ENCODE measurements at regions not wholly inside any gene's neighbourhood (a gene's known extent, or its start where the extent isn't known, plus 50 kb on each side); places are given as distances from the start of the nearest gene placed in this dataset.

DNA sequence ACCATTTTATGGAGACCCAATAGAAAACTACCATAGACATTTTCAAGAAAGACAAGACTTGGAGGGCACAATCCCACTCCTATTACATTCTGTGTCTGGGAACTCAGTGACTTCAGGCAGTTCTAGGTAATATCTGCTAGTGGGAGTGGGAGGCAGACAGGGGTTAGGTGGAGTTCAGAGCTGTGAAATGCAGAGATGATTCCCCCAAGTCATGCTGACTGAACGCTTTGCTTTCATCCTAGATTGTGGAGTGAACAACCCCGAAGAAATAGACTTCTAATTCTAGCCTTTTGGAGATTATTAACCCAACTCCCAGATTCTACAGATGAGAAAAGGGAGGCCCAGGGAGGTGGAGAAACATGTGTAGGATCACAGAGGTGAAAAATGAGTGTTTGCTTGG lies 437.8 kb upstream of the CADM1 start:
- no peak for DNase-seq

DNA sequence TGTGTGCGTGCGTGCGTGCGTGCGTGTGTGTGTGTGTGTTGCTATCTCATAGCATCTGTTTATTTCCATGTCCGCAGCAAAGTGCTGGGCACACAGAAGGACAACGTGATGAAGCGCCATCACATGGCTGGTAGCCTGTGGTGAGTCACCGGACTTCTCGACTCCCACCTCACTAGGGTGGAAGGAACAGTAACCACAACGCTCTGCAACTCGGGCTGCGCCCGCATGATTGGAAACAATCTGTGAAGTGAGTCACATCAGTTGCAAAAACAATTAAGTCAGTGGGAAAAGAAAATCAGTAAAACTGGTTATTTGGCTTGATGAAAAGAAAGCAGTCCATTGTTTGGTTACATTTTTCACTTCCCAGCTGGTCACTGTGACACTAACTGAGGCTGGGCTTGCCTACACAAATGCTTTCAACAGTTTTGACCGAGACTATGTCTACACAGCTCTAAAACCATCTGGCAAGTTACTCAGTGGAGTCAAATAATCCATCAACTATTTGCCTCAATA lies 437.3 kb upstream of the CADM1 start:
- DNase-seq: peak in 35 of 56 donors; percentile 8 to 76 (median 49)

DNA sequence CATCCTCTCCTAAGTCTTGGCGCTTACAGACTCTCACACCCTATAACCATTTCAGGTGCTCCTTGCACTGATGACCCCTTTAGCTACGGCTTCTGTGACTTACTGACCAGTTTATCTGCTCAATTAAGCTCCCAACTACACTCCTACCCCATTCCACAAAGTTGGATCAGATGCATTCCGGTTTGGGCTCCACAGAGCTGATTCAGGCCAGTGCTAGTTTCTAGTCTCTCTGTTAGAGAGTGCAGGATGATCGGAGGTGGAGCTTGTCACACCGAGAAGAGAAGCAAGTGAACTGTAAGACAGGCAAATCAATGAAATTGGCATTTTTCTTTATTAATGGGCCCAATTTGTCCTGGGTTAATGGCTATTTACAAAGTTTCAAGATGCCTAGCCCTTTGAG lies 436.8 kb upstream of the CADM1 start:
- no peak for DNase-seq

DNA sequence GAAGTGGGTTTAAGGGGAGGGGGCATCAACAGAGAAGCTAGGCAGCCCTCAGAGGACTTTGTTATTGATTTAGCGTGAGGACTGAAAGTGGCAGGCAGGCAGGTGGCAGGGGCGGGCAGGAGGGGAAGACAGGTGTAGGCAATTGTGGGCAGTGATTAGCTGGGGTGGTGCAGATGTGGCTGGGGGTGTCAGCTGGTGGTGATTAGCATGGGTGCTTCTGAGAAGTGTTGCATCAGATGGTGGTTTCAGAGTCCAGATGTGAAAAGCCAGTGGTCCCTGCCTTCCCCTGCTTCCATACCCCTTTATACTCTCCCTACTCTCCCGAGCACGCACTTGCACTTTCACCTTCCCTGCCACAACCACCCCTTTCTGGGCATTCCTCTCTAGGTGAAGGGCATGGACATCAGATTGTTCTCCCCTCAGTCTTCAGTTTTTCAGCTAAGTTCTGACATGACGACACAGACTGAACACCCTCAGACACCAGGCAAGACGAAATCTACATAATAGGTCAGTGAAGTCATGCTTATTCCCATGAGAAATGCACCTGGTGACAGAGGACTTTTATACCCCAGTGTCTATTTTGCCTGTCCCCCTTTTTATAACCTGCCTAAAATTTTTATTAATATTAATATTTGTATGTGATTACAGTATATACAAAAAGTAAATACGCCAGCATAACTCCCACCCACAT lies 435.7 kb upstream of the CADM1 start:
- DNase-seq: no peak

DNA sequence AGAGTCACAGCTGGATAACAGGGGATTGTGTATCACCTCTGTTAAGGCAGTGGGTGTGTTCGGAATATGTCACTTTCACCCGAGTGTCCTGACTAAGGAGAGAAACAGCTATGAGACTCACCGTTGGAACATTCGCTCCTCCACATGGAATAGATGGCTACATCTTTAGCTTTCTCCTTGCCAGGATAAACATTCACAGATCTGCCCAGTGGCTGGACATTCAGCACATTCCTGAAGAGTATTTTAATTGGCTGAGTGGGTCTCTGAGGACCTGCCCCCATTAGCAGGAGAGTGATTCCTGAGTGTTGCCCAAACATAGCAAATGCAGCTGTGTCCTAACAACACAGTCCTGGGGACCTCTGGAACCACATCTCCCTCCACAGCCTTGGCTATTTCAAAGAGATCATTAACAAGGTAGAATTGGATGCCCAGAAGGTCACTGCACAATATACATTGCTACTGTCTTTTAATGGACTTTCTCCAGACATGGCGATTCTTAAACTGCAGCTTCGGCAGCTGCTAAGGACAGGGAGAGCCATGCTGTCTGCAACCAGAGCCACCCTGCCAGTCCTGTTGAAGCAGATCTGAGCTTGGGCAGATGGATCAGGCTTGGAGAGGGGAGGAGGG lies 435.0 kb upstream of the CADM1 start:
- DNase-seq: no peak

DNA sequence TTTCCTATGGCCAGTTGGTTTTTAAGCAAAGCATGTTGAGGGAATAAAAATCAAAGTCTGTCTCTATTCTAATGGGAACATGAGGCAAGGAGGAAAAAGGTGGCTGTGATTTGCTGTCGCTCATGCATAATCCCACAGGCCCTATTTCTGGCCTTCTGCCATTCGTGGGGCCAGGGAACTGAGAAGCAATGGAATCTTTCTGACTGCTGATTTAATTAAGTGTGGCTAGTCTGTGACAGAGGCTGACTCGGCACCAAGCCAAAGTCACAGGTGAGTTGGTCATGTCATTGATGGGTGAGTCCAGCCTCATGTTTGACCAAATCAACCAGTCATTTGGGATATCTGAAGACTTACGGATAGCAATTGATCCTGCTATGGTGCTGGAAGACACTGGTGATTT lies 429.3 kb upstream of the CADM1 start:
- DNase-seq: no peak

DNA sequence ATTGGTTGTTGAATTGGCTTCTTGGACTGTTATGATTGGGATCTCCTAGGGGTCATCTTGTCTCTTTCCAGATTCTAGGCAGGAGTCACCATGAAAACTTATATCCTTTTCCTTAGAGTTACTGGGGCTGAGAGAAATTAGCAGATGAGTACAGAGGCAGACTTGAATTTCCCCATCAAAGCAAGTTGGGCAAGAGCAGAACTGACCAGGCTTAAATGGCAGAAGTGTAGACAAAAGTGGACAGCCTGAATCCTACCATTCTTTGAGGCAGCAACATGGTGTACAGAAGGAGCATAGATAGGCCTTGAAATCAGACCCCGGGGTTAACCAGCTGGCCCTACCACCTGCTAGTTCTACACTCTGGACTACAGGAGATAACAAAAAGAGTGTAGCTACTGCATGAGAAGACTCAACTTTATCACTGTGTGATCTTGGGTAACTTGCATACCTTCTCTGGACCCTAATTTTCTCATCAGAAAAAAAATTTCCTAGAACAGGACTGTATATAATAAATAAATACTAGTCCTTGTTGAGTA lies 427.4 kb upstream of the CADM1 start:
- DNase-seq: no peak

DNA sequence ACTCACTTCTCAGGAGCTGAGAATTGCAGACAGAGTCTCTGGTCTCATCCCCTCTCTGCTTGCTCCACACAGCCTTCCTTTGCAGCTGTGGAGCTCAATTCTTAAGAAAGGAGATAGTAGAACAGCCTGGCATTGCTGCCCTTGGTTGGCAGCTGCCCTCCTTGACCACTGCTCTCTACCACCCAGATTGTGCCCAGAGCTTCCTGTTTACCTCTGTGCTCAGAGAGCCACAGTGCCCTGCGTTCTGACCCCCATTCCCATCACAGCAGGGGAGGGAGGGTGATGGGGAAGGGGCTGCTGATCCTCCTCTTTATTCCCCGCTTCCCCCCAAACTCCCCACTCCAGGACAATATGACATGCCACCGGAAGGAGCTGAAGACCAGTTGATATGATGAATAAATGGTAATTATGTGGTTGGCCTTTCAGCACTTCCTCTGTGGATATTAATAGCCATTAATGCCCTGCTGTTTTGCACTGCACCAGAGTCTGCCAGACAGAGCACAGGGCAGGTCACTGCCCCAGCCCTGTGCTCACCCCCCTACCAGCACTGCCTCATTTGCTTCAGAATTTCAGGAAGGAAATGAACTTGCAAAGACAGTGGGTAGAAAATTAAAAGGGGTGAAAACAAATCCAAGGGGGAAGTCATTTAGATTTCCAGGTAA lies 426.8 kb upstream of the CADM1 start:
- DNase-seq: peak in 1 of 56 donors; percentile 25

DNA sequence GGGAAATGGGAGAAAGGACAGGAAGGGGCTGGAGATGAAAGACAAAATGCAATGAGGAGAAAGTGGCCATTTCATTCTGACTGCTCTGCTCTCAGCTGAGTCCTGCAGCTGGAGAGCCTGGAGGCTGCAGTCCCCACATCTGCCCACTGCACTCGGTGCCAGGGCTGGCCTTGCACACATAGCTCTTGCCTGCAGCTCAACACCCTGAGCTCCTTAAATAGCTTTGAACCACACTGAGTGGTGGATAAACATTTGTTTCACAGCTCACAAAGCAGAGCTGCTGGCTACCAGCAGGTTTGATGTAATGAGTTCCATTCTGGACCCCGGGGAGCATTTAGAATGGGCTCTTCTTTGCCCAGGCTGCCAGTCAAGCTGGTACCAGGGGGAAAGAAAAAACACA lies 426.1 kb upstream of the CADM1 start:
- DNase-seq: peak in 22 of 56 donors; percentile 4 to 42 (median 18)

DNA sequence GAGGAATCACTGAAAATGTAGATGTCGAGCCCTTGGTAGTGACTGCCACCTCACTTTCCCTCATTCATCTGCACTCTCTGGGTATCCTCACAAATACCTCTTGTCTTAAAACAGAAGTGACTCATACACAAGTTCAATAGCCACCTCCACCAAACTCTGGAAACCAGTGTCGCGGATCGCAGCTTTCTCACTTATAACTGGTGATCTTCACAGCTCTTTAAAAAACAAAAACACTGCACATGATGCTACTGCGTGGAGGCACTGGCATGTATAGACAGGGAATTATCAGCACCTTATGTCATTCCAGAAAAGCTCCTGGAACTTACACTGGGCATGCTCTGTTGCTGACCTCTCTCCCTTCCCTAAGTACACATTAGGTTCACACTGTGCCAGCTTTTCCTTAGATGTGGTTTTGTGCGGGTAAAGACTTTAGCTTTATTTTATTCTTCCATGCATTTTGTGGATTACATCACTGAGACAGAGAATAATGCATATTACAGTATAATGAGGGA lies 425.5 kb upstream of the CADM1 start:
- peak in 1 of 56 donors; percentile 36 for DNase-seq

DNA sequence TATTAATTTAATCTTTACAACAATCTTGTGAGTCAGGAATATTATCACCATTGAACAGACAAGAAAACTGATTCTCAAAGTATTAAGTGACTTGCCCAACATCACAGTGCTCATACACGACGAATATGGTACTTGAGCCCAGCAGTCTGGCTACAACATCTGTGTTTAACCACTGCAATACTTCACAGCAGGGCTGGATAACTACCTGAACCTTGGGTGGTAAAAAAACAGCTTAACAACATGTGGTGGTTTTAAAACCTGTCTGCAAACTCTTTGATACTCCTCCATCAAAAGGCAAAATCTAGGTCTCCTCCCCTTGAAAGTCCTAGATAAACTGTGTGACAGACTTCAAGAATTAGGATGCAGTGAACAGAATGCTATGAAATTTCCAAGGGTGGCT lies 424.6 kb upstream of the CADM1 start:
- DNase-seq: no peak

DNA sequence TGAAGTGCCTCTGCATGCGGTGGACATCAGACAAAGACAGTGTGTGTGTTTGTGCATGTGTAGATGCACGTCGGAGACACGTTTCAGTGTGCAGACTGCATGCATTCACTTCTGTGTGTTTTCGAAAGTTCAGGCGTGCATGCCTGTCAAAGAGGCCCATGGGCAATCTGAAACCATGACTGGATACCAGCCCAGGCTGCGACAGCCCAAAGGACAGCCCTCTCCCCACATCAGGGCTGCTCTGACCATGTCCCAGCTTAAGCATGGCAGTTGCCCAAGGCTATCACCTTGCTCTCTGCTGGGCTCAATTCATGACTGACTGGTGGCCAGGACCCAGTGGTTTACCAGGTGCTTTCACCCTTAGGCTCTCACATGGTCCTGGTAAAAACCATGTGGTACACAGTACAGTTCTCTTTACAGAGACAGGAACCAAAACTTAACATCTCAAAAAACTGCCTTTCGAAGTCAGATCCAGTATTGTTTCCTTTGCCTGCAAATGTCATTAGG lies 423.7 kb upstream of the CADM1 start:
- DNase-seq: no peak

DNA sequence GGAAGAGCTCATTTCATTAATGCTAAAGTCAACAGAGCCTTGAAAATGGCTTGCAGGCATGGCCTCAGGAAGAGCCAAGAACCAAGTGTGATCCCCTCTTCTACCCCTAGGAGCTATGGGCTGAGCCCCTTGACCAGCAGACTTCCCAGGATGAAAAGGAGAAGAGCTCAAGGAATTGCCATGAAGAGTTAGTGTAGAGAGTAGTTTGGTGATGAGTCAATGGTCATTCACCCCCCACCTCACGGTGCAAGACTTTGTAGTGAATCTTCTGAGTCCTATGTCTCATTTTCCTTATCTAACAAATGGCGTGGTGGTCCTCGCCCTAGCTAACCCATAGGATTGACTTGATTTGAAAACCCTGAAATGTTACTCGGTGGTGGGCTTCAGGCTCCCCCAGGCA lies 422.4 kb upstream of the CADM1 start:
- no peak for DNase-seq

DNA sequence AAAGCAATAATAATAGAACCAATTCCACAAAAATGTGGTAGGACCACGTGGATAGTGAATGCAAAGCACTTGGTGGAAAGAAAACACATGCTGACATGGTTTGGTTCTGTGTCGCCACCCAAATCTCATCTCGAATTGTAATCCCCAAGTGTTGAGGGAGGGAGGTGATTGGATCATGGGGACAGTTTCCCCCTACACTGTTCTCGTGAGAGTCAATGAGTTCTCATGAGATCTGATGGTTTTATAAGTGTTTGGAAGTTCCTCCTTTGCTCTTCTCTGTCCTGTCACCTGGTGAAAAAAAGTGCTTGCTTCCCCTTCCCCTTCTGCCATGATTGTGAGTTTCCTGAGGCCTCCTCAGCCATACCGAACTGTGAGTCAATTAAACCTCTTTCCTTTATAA lies 421.9 kb upstream of the CADM1 start:
- DNase-seq: no peak

DNA sequence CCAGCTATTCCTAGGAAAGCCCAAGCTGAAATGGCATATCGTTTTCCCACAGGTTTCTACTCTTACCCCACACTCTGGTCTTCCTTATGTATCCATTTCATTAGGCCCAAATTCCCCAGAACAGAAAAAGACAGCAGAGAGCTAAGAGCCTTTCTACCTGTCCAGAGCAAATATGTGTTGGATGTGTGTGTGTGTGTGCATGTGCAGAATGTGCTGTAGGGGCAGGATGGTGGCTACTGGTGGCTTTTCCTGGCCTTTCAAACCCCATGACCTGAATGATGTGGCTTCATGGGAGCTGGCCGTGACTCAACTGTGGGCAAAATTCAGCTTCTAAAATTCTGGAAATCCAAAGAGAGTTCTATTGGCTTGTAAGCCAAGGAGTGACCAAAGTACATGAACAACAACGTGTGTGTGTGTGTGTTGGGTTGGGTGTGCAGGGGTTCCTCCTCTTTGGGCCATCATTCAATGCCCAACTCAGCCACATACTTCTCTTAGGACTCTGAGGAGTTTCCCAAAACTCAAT lies 421.4 kb upstream of the CADM1 start:
- no peak for DNase-seq

DNA sequence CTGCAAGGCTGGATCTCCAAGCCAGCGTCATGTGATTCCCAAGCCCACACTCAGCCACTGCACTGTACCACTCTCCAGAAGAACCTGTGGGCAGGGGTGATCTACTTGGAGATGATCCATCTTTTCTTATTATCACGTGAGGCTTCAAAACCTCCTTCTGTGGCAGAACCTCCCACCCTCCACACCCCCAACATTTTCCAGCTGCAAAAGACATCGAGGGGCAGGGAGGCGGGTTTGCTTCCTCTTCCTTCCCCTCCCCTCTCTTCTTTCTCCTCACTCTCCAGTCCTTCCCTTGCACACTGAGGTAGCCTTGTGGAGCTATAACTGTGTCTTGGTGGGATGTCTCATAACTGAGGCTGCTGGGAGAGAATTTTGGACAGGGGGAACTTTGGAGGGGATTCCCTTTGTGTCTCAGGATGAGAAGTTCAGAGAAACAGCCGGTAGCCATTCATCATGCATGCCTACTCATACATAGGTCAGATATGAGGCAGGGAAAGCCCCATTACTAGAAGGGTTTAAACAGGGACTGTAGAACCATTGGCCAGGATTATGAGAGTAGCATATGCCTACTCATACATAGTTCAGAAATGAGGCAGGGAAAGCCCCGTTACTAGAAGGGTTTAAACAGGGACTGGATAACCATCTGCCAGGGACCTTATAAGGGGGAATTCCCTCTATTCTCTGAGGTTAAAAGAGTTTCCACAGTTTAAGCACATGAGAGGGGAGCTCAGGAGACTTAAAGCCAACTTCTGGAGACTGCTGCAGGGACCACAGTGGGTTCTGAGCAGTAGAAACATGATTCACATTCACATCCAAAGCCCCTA lies 420.7 kb upstream of the CADM1 start:
- DNase-seq: no peak

DNA sequence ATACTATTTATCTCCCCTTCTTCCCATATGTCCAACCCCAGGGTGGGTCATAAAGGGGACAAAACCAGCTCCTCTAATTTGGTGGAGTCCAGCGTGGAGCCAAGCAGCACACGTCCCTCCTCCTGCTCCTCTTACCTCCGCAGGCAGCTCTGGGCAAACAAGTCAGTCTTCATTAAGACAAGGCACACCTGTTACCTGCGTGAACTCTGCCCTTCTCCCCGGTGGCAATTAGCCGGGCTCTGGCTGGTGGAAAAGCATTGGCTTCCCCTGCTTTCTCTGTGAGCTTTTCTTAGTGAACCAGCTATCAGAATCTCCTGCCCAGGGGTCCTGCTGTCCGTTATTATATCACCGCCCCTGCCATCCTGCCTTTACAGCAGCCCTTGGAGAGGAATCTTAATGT lies 418.7 kb upstream of the CADM1 start:
- no peak for DNase-seq

DNA sequence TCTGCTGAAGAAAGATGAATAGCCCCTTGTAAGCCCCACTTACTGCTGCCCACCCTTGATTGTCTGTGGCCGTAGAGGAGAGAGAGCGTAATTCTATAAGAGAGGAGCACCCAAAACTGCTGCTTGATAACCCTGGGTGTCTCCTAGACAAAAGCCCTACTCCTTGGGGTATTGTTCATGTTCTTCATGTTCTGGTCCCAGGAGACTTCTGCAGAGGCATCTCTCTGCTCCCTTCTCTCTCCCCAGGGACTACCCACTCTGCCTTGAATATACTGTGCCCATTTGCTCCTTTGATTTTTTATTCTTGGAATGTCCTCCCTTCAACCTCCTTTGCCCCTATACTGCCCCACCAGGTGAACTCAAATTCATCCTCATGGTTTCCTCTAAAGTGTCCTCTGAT lies 417.8 kb upstream of the CADM1 start:
- DNase-seq: no peak

DNA sequence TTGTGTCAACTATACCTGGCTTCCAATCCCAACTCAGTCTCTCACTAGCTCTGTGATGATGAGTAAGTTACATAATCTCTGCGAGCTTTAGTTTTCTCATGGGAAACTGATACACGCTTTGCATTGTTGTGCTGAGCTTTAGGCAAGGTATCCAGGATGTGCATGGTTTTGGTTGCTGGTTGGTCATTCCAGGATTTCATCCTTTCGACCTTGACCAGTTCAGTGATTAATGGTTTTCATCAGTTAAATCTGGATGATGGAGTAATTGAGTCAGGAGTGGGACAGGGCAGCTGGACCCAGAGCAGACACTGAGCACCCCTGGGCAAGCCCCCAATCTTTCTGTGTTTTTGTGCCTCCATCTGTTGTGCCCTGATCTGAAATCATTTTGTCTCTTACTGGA lies 417.3 kb upstream of the CADM1 start:
- no peak for DNase-seq

DNA sequence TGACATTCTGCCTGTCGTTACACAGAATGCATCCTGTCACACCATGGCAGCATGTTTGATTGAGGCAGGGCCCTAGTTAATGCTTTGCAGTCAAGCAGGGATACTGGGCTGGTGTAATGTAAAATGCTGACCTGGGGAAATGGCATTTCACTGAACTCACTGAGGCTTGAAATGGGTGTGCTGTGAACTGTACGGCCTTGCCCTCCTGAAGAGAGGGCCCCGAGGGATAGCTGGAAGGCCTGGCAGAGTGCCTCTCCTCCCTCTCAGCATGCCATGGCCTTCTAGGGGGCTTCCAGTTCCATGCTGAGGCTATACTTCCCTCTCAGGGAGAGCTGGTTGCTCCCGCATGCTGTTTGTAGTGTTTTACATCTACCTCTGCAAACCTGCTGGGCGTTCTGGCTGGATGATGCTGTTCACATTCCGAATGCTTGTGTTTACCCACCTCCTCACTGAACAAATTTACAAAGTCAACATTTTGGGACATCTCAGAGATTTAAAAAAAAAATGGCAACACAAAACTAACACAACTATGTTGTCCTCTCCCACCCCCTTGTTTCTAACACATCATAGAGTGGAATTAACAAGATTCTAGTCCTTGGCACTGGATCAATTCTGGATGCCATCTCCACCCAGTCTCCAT lies 416.7 kb upstream of the CADM1 start:
- no peak for DNase-seq
